ENCODE measurements at regions not wholly inside any gene's neighbourhood (a gene's known extent, or its start where the extent isn't known, plus 50 kb on each side); places are given as distances from the start of the nearest gene placed in this dataset.

DNA sequence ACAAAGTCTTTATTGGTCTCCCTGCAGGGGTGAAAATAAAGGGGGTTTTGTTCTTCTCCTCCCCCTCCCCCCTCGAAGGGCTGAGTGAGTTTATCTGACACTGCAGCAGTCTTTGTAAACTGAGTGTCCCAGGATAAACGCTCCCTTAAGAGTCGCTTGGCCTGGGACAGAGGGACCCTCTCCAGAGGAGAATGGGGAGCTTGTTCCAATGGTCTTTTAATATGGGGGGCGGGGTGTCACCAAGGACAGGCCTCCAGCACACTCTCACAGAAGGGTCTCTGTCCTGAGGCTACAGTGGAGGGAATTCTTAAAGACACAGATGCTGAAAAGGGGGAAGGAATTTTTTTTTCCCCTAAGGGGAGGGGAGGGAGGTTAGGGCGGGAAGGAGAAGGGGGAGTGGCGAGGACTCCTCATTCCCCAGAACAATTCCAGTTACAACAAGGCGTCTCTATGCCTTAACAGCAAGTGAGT, 455.5 kb downstream of the SOX9 start:
- TF ChIP-seq CTCF (IDR thresholded peaks at IDR 0.05) (no peak), POLR2A (IDR thresholded peaks at IDR 0.05) (no peak)

Data from Peyer's patch (tissue), 4 donors.